SKM-1 (cell line): ENCODE measurements at regions not wholly inside any gene's neighbourhood (a gene's known extent, or its start where the extent isn't known, plus 50 kb on each side); places are given as distances from the start of the nearest gene placed in this dataset.

Experiments used
- DNase-seq: peaks from one replicate; lab custom pipeline; 2025; ENCODE audit not compliant: unreplicated experiment; lab: John Stamatoyannopoulos, UW

GRCh38 chr3:193825617-193826016 lies 232.6 kb downstream of the OPA1 start:
- no peak for DNase-seq

DNA sequence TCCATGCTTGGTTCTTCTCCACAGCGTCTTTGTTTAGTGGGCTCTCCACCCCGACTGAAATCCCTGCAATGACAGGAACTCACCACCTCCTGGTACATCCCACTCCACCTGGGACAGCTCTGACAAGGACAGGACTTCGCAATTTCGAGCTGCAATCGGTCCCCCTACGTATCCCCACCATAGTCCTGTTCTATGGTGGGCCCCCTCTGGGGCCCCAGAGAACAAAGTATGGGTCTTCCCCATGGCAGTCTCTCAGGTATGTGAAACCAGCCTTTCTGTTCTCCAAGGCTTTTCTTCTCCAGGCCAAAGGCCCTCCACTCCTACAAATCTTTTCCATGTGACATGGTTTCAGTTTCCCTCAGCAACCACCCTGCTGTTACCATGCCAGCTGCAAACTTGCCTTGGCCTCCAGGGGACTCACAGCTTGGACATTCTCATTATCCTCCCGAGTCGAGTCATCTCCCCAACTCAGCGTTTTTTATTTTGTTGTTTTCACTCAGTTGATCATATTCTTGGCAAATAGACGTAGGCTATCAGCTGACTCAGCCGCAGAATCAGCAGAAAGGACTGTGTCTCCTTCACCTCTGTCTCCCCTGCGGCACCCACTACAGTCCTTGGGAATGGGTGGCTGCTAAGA lies 233.3 kb downstream of the OPA1 start:
- DNase-seq: no peak

DNA sequence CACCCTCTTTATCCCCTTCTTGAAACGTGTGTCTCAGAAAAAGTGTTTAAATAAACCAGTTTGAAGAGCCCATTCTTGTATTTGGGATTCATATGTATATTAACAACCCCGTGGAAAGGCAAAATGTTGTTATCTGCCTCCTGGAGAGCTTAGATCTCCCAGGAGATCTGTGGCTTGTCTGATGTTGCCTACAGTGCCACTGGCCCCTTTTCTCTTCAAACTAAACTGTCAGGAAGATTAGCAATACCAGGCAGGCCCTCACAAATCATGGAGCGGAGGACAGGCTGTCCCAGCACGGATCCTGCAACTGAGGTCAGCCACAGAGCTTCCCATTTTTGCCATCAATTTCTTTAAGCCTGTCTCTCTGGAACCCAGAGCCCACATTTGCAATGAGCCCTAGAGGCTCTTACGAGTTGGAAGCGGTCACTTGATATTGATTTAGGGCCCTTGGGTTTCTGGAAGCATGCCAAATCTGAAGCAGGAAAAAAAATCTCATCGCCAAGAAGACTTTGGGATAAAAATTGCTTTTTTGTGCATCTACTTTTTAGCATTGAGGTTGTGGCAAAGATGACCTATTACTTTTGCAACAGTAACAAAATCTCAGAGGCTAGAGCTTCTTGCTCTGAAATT lies 234.1 kb downstream of the OPA1 start:
- no peak for DNase-seq

DNA sequence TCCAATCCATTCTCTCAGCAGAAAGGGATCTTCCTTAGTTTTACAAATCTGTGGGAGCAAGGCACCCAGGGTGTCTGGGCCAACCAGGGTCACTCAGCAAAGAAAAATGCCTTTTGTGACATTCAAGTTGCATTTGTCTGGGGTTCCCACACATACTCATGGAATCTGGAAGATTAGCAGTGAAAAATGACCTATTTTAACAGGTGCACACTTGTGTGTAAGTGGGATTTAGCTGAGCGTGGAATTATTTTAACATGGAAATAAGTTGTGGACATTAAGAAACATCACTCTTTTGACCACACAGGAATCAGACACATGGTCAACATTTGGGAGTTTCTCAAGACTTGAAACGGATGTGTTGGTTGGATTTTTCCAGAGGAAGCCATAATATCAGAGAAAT lies 234.9 kb downstream of the OPA1 start:
- no peak for DNase-seq

DNA sequence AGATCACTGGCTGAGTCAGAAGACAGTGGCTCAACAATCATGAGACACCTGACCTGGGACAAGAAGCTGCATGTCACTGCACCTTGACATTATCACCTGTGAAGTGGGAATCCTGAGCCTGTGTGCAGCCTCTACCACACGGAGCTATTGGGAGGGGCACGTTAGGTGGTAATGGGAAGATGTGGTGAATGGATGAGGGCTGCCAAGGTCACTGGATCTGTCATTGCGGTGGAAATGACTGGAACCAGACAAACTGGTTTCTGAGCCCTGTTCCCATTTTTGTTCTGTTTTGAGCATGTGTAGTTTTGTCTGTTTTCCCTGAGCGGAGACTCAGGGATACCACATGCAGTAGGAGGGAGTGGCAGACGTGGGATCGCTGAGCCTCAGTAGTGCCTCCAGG lies 235.5 kb downstream of the OPA1 start:
- no peak for DNase-seq

GRCh38 chr3:193829781-193830180 lies 236.8 kb downstream of the OPA1 start:
- no peak for DNase-seq

DNA sequence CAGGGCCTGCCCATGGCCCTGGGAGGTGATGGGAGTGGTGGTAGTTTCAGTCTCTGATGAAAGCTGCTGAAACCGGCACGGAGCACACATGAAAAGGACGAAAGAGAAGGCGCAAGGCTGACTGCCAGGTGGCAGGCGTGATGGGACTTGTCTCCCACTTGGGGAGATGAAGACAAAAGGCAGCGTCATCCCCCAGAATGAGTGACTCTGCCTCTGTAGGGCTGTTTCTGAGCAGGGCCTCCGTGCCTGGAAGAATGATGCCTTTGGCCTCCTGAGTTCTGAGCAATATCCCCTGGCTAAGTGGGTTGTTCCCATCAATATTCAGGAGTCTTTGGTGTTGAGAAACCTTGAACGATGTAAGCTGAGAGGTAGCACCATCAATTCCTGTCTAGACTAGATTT lies 237.8 kb downstream of the OPA1 start:
- DNase-seq: no peak

DNA sequence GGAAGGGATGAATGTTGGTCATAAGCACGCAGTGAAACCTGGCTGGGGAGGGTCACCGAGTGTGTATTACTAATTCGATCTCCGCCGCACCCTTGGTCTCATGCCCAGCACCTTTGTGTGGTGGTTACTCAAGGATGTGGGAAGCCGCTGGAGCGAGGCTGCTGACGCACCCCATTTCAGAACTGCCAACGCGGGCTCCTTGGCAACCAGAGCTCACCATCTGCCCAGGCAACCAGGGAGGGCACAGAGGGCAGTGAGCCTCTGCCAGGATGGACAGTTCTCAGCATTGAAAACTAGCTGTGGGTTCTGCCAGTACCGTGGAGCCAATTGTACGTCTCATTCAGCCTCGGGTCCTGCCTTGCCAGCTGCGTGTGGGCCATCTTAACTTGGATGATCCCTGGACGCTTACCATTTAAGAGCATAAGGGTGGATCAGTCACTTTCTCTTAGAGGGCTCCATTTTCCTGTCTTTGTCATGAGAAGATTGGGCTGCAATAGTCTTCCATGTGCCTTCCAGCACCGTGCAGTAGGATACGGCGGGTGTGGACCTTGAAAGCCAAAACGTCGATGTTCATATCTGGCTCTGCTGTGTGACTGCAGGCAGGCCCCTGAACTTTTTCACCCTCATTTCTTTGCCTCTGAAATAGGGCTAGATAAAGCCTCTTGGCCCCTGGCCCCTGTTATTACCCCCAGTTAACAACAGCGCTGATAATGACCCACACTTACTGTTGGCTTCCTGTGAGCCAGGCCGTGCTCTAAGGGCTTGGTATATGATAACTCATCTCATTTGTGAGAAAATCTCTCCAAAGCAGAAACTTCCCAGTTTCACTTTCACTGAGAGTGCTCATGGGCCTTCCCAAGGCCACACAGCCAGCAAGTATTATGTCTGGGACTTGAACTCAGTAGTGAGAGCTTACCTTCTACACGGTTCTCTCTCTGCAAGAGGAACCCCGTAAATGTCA lies 238.8 kb downstream of the OPA1 start:
- no peak for DNase-seq

DNA sequence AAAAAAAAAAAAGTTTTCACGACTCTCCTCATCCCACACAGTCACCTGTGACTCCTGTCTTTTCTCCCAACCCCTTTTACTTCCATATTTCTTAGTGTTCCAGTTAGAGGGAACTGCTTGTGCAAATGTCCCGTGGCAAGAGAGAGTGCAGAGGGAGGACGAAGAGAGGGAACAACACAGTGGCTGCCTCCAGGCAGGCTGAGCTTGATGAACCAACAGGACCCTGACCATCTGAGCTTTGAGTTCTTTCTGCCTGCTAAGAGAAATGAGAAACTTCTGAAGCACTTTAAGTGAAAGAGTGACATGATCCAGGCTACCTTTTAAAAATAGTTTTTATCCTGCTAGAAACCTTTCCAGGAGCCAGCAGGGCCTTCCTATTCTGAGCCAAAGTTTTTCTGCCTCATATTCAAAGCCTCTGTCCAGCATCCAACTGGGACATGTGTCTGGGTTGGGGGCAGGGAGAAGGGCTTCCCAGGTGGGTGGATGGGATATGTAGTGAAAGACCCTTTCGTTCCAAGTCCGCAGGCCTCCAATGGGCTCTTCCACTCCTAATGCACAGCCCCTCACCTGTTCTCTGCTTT lies 239.9 kb downstream of the OPA1 start:
- DNase-seq: no peak

DNA sequence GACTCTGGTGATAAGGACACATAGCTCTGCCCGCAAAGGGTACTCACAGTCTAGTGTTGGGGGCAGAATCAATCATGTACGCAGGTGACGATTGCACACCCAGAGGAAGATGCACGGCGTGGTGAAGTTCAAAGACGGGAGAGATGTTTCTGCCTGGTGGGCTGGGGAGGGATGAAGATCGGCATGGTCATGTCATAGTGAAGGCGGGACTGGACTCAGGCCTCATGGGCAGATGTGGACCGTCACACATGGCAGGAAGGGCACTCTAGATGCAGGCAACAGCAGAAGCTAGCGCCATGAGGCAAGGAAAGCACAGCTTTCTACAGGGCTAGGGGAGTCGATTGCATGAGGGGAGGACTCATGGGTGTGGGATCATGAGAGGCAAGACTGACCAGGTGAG lies 240.6 kb downstream of the OPA1 start:
- no peak for DNase-seq

DNA sequence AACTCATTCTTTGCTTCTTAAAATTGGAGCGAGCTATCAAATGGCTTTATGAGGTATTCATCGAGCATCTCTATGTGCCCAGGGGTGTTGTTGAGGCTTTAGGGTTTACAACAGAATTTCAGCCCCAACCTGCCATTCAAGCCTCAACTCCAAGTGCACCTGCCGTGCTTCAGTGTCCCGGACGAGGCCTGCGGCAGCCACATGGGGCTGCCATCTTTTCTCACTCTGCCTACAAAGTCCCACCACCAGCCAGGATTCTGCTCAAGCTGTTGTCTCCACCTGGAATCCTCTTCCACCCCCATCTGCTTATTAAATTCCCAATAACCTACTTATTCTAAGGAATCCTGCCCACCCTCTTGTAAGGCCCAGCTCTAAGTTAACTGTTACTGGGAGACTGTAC lies 242.4 kb downstream of the OPA1 start:
- DNase-seq: no peak

DNA sequence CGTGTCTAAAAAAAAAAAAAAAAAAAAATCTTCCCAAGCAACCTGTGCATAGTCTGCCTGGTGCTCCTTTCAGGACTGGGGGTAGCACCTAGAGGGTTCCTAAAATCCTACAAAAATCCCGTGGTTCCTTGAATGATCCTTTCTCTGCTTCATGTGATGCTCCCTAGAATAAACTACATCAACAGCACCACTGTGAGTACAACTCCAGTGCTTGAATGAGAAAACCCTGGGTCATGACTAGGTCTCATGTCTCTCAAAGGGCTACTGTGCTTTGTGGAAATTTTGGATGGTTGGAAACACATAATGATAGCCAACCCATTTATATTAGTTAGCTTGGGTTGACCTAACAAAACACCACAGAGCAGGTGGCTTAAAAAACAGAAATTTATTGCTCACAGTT lies 243.5 kb downstream of the OPA1 start:
- DNase-seq: no peak

GRCh38 chr3:193836918-193837317 lies 243.9 kb downstream of the OPA1 start:
- DNase-seq: no peak

DNA sequence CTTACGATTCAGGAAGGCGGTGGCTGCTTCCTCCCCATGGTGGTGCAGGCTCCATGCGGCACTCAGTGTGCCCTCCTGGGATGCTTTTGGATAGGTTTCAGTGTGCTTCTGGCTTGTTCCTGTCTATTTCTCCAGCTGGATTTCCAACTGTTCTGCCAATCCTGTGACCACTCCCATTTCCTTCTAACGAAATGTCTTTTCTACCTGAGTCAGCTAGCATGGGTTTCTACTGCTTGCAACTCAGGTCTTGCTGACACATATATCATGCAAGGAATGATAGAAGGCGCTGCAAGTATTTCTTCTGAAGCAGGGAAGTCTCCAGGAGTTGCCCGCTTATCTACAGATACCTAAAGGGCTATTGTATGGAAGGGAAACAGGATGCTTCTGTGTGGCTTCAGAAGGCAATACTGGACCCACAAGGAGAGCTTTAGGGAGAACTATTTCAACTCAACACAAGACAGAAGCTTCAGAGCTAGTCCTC lies 244.4 kb downstream of the OPA1 start:
- DNase-seq: no peak

DNA sequence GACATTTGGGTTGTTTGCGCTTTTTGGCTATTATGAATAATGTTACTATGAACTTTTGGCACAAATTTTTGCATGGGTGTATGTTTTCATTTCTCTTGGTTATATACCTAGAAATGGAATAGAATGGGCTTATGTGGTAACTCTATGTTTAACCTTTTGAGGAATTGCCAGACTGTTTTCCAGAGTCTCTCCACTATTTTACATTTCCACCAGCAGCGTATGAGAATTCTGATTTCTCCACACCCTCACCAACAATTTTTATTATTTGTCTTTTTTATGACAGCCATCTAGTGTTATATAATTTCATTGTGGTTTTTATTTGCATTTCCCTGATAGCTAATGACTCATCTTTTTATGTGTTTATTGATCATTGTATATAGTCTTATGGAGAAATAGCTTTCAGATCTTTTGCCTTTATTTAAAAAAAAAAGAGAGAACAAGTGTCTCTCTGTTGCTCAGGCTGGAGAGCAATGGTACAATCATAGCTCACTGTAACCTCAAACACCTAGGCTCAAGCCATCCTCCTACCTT lies 247.2 kb downstream of the OPA1 start:
- no peak for DNase-seq

GRCh38 chr3:193841581-193841980 lies 248.6 kb downstream of the OPA1 start:
- DNase-seq: no peak

DNA sequence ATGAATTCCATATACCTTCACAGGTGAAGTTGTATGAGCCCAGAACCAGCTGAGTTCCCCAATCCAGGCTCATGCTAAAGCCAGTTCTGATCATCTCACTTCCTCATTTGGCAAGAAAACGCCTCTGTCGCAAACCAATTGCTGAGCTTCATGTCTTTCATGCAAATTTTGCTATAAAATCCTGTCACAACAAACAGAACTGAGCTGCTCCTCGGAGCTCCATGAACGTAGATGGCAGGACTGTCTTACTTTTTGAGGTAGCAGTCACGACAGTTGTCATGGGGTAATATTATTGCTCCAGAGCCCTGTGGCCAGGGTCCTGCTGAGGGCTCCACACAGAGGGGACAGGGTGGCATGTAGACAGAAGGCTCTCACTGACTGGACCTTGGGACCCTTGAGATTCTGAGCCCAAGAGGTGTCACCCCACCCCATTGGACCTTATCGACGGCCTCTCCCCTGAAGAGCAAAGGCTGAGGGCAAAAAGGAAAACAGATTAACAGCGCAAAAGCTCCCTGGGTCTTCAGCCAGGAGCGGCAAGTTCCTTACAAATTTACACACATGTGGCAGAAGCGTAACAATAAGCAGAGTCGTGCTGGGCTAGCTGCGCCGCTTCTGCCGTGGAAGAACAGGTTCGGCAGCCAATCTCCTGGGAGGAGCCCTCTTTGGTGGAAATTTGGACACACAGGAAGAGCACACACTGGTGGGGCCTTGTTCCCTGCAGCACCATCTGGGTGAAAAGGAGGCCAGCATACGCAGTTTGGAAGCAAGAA lies 249.2 kb downstream of the OPA1 start:
- DNase-seq: peak; percentile 40

- no peak for DNase-seq
Observed at GRCh38 chr3:193842832-193843473, 249.9 kb downstream of the OPA1 start.

GRCh38 chr3:193843474-193844301 lies 250.7 kb downstream of the OPA1 start:
- DNase-seq: no peak
